Midbrain (tissue), 1 donor: ENCODE measurements at regions not wholly inside any gene's neighbourhood (a gene's known extent, or its start where the extent isn't known, plus 50 kb on each side); places are given as distances from the start of the nearest gene placed in this dataset.

Experiments
- DNase-seq: peaks from one replicate; lab custom pipeline; 2025; lab: John Stamatoyannopoulos, UW

- DNase-seq: no peak
These were observed 132.3 kb upstream of the PWP1 start for GRCh38 chr12:107553211-107553765.

DNA sequence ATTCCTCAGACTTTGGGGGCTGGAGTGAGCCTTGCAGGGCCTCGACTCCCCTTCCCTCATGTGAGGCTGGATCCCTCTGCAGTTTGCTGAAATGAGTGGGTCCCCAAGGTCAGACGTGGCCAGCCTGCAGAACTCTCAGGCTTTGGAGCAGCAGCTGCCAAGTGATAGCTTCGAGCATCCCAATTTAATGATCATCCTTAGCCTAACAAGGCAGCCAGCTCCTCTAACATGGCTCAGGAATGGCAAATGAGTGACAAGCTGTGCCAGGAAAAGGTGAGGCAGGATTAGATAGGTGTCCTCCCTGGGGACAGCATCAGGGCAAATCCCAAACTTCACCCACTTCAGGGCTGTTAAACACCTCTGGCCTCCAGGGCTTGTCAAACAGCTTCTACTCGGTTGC lies 130.7 kb upstream of the PWP1 start:
- no peak for DNase-seq

- no peak for DNase-seq
These were observed 128.6 kb upstream of the PWP1 start for GRCh38 chr12:107557026-107557425.

DNA sequence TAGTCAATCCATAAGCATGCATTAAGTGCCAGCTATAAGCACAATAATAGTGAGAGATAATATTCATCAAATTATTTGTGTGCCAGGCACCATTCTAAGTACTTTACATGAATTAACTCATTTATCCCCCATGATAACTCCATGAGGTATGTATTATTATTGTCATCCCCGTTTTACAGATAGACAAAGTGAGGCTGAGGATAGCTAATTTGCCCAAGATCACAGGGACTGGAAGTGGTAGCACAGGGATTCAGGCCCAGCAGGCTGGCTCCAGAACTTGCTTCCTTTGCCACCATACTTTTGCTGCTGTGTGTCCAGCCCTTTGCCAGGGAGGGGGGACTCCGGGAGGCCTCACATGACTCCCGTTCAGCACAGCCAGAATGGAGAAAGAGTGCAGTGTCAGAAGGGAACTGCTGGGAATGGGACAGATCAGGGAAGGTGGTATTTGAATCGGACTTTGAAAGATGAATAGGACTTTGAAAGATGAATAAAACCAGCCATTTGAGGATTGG lies 128.0 kb upstream of the PWP1 start:
- no peak for DNase-seq

GRCh38 chr12:107558141-107558815 lies 127.3 kb upstream of the PWP1 start:
- no peak for DNase-seq

GRCh38 chr12:107558816-107559382 lies 126.7 kb upstream of the PWP1 start:
- DNase-seq: no peak

DNA sequence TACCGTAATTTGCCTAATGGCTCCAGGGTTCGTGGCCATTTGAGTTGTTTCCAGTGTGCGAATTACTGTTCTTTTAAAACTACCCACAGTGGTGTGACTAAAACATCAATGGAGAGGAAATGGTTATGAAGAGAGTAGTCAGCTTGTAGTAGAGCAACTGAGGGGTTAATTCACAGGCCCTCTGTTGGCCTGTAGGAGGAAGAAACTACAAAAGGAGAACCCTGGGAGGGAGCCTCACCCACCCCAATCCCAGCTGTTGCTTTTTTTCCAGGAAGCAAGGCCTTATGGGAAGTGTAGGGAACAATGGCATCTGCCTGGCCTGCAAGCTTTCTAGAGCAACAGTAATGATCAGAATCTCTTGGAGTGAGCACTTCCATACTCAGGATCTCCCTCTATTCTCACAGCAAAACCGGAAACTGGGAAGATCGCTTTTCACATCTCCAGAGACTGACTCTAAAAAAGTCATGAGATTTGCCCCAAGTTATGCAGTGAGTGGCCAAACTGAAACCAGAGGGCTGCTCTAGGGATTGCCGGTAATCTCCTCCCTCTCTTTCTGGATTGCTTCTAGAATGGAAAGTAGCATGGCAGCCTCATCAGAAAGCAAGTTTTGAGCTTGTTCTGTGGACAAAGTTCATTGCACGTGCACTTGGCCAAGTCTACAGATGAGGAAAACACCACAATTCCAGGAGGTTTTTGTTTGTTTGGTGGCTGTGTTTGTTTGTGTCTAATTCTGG lies 125.3 kb upstream of the PWP1 start:
- DNase-seq: no peak

DNA sequence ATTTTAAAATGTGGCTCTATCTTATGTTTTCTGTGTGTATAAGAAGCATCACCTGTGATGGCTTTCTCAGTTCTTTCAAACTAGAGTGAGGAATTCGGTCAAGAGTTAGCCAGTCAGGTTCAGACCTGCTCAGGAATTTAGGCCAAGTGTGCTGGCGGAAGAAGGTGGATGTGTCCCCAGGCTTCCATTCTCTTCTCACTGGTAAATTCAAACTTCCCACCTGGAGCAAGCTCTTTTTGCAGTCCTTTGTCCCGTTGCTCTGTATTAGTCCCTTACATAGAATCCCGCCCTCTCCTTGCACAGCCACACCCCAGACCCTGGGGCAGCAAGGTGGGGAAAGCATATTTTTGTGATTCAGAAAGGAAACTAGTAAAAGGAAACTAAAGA lies 124.7 kb upstream of the PWP1 start:
- no peak for DNase-seq

DNA sequence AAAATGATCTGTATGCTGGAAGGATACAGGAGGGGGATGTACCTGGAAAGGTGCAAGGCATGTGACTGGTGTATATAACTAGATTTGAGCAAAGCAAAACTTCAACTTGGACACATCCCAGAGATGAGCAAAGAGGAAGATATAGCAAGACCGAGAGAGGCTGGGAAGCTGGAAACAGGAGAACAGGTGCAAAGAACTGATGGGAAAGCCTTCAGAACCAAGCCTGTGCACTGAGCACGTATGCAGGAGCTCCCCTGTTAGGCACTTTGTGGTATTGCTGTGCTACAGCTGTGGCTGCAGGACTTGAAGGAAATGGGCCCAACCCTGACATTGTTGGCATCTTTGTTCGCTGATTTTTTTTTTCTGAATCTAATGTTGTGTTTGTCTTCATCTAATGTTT lies 120.7 kb upstream of the PWP1 start:
- DNase-seq: no peak

GRCh38 chr12:107565551-107565950 lies 120.0 kb upstream of the PWP1 start:
- no peak for DNase-seq

DNA sequence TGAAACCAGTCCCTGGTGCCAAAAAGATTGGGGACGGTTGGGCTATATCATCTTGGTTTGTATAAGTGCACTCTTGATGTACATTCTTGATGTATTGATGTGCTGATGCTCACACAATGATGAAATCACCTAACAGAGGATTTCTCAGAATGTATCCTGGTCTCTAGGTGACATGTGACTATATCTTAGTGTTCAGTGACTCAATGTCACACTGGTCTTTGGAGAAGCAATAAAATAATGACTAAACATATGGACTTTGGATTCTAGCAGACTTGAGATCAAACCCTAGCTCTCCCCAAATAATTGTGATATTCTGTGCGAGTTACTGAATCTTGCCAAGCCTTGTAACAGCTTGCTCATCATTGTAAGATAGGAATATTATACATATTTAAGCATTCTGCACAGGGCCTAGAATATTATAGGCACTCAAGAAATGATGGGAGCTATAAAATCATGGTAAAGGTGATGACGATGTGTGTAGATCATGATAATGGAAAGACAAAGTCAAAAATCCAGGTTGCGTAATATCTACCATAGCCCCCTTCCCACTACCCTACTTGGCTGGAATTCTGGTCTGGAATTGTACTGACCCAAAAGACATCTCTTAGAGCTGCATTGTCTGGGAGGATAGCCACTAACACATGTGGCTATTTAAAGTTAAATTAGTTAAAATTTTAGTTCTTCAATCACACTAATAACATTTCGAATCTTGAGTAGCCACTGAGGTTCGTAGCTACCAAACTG lies 117.6 kb upstream of the PWP1 start:
- DNase-seq: no peak

- no peak for DNase-seq
These were observed 116.9 kb upstream of the PWP1 start for GRCh38 chr12:107568718-107569117.

DNA sequence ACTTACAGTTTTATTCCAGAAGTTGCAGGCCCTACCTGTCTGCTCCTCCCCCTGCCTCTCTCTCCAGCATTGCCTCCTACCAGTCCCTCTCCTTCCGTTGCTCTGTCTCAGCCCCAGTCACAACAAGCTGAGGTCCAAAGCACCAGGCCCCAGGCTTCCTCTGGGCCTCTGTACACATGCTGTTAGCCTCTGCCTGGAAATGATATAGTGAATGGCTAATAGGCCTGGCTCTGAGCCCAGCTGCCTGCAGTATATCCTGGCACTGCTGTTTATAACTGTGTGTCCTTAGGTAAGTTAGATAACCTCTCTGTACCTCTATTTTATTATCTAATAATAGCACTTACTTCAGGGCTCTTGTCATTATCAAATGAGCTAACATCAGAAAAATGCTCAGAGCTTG lies 114.9 kb upstream of the PWP1 start:
- DNase-seq: no peak

DNA sequence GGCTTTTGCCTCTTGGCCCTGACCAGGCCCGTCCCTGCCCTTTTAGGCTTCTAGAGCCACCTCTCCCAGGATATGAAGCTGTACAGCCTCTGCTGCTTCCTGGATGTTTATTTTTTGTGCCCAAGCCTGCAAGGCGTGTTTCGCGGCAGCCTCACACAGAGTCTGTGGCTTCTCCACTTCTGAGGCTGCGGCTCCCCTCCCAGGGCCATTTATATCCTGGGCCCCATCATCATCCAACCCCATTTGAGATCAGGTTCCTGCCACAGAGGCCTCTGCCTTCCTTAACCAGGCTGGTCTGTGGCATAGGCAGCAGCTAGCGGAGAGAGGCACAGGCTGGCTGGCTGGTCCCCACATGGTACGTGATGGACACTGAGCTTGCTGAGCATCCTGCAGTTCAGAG lies 114.1 kb upstream of the PWP1 start:
- no peak for DNase-seq

DNA sequence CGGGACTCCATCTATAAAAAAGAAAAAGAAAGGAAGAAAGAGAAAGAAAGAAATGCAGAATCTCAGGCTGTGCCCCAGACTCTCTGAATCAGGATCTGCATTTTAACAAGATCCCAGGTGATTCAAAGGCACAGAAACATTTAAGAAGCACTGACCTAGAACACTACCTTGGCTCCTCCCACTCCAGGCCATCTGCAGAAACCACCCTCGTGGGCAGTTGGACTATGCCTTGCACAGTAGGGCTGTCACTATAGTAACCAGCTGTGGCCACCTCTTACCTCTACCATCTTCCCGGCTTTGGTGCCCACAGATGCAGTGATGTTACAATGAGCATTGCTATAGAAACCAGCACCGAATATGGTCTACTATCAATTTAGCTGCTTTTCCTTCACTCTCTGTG lies 110.9 kb upstream of the PWP1 start:
- no peak for DNase-seq

DNA sequence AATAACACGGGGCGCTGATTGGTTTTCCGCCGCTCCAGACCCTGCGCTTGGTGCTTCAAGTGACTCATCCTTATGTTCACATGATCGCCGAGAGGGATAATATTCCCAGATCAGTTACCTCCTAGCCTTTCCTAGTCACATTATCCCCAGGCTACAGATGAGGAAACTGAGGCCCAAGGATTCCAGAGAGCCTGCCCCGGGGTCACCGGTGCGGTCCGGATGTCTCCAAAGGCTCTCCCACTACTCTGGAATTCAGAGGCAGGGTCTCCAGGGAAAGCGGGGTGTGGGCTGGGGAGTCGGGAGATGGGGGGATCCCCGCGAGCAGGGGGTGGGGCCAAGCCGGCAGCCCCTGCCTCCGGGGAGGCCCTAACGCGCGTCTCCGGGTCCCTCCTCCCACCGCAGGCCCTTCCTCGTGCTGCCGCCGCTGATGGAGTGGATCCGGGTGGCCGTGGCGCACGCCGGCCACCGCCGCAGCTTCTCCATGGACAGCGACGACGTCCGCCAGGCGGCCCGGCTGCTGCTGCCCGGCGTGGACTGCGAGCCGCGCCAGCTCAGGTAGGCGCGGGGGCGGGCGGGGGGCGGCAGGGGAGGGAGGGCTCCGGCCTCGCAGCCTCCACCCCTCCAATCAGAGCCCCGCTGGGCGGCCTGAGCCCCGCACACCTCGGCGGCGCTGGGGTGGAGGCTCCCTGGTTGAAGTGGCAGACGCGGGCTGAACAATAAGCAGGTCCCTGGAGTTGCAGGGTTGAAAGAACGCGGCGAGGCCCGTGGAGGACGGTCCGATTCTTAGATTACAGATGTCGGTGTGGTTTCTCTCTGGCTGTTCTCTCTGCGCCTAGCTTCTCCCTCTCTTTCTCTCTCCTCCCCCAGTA lies 104.6 kb upstream of the PWP1 start:
- DNase-seq: no peak

GRCh38 chr12:107581619-107582015 lies 104.0 kb upstream of the PWP1 start:
- no peak for DNase-seq

GRCh38 chr12:107583551-107583950 lies 102.0 kb upstream of the PWP1 start:
- no peak for DNase-seq

GRCh38 chr12:107584563-107584962 lies 101.0 kb upstream of the PWP1 start:
- no peak for DNase-seq

DNA sequence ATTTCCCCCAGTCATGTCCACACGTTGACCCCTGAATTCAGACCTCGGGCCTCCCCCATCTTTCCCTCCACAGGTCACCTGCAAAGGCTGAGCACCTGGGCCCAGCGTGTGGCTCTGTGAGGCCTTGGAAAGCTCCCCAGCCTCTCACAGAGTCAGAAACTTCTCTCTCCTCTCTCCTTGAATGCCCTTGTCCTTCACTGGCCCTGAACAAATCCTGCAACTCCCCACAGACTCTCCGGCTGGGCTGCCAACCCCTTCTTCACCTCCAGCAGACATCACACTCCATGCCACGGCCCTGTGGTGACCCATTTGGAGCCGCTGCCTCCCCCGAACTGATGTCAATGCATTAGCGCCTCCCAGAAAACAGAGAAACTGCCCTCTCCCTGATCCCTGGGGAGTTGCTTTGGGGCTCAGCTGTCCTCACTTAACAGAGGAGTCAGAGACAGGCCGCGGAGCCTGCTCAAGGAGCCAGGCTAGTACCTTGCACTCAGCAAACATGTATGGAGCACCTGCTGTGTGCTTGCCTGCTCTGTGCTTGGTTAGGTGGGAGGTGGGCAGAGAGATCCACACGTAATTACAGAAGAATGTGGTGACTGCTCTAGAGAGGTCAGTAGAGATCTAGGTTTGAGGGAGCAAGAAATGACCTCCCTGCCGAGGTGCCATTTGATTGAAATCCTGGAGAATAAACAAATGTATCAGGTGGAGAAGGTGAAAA lies 99.2 kb upstream of the PWP1 start:
- DNase-seq: no peak

GRCh38 chr12:107590413-107590812 lies 95.2 kb upstream of the PWP1 start:
- no peak for DNase-seq
